HL-60 (cell line): ENCODE measurements at regions not wholly inside any gene's neighbourhood (a gene's known extent, or its start where the extent isn't known, plus 50 kb on each side); places are given as distances from the start of the nearest gene placed in this dataset.

Experiments used
- CTCF ChIP-seq: IDR thresholded peaks from one replicate; pipeline ENCODE4 v1.5.1; 2011; ENCODE audit warnings: low read length, control low read depth, inconsistent platforms; ENCODE audit not compliant: insufficient read depth
- GABPA ChIP-seq: IDR thresholded peaks from 2 replicates; pipeline ENCODE4 v1.6.1; 2012; ENCODE audit warnings: low read depth
- POLR2AphosphoS5 ChIP-seq: IDR thresholded peaks from 2 replicates; pipeline ENCODE4 v1.6.1; 2012; ENCODE audit warnings: low read depth

- no peak for TF ChIP-seq CTCF
- TF ChIP-seq GABPA, result no peak
- TF ChIP-seq POLR2AphosphoS5, result no peak
Observed at GRCh38 chr2:2810504-2810903, 479.4 kb upstream of the MYT1L start.
